ENCODE measurements at regions not wholly inside any gene's neighbourhood (a gene's known extent, or its start where the extent isn't known, plus 50 kb on each side); places are given as distances from the start of the nearest gene placed in this dataset.

- H3K4me3 ChIP-seq (ENCODE audit: low read length), result no peak overlapping the region
- H3K9me3 ChIP-seq (ENCODE audit: control insufficient read depth, low read depth, low read length), result no peaks in the 10 kb centered on the region
- no CpG with 5 or more reads among the region's 2 CpGs for WGBS (ENCODE audit: insufficient coverage, low lambda C conversion rate)
- no peaks in the 10 kb centered on the region for H3K36me3 ChIP-seq (ENCODE audit: control insufficient read depth, insufficient read depth, low read length)
- no peak overlapping the region for H3K27ac ChIP-seq (ENCODE audit: low read length)
- H3K4me1 ChIP-seq (ENCODE audit: control insufficient read depth, insufficient read depth, low read length), result no peaks in the 10 kb centered on the region
- H3K27me3 ChIP-seq (ENCODE audit: control insufficient read depth, insufficient read depth, low read length), result no peaks in the 10 kb centered on the region
- no peak for DNase-seq
Measured at GRCh38 chr4:92099861-92100260, 203.9 kb upstream of the GRID2 start.

GRCh38 chr4:92100975-92101374 is 202.8 kb upstream of the GRID2 start:
- Histone ChIP-seq H3K4me1 (ENCODE audit: control insufficient read depth, insufficient read depth, low read length) (no peaks in the 10 kb centered on the region), H3K4me3 (ENCODE audit: low read length) (no peak overlapping the region), H3K9me3 (ENCODE audit: control insufficient read depth, low read depth, low read length) (no peaks in the 10 kb centered on the region), H3K36me3 (ENCODE audit: control insufficient read depth, insufficient read depth, low read length) (no peaks in the 10 kb centered on the region), H3K27me3 (ENCODE audit: control insufficient read depth, insufficient read depth, low read length) (no peaks in the 10 kb centered on the region), H3K27ac (ENCODE audit: low read length) (no peak overlapping the region)
- DNase-seq, result no peak

GRCh38 chr4:92101737-92102172 is 202.0 kb upstream of the GRID2 start:
- Histone ChIP-seq H3K4me1 (ENCODE audit: control insufficient read depth, insufficient read depth, low read length) (no peaks in the 10 kb centered on the region), H3K27me3 (ENCODE audit: control insufficient read depth, insufficient read depth, low read length) (no peaks in the 10 kb centered on the region), H3K36me3 (ENCODE audit: control insufficient read depth, insufficient read depth, low read length) (no peaks in the 10 kb centered on the region), H3K27ac (ENCODE audit: low read length) (no peak overlapping the region), H3K9me3 (ENCODE audit: control insufficient read depth, low read depth, low read length) (no peaks in the 10 kb centered on the region), H3K4me3 (ENCODE audit: low read length) (no peak overlapping the region)
- no peak for DNase-seq

- no peaks in the 10 kb centered on the region for H3K4me1 ChIP-seq (ENCODE audit: control insufficient read depth, insufficient read depth, low read length)
Measured at GRCh38 chr4:92104506-92104905, 199.3 kb upstream of the GRID2 start.

GRCh38 chr4:92106816-92107215 is 196.9 kb upstream of the GRID2 start:
- Histone ChIP-seq H3K9me3 (ENCODE audit: control insufficient read depth, low read depth, low read length) (no peaks in the 10 kb centered on the region), H3K27ac (ENCODE audit: low read length) (no peak overlapping the region), H3K4me1 (ENCODE audit: control insufficient read depth, insufficient read depth, low read length) (no peaks in the 10 kb centered on the region), H3K27me3 (ENCODE audit: control insufficient read depth, insufficient read depth, low read length) (no peaks in the 10 kb centered on the region), H3K36me3 (ENCODE audit: control insufficient read depth, insufficient read depth, low read length) (no peaks in the 10 kb centered on the region), H3K4me3 (ENCODE audit: low read length) (no peak overlapping the region)
- WGBS (ENCODE audit: insufficient coverage, low lambda C conversion rate), result 88% methylated on average over 2 of the region's 2 CpGs
- no peak for DNase-seq

More at GRCh38 chr4:92104506-92104905, 199.3 kb upstream of the GRID2 start:
- Histone ChIP-seq H3K27me3 (ENCODE audit: control insufficient read depth, insufficient read depth, low read length) (no peaks in the 10 kb centered on the region), H3K9me3 (ENCODE audit: control insufficient read depth, low read depth, low read length) (no peaks in the 10 kb centered on the region), H3K27ac (ENCODE audit: low read length) (no peak overlapping the region), H3K36me3 (ENCODE audit: control insufficient read depth, insufficient read depth, low read length) (no peaks in the 10 kb centered on the region), H3K4me3 (ENCODE audit: low read length) (no peak overlapping the region)
- WGBS (ENCODE audit: insufficient coverage, low lambda C conversion rate), result no CpG with 5 or more reads among the region's 2 CpGs
- DNase-seq, result no peak

DNA sequence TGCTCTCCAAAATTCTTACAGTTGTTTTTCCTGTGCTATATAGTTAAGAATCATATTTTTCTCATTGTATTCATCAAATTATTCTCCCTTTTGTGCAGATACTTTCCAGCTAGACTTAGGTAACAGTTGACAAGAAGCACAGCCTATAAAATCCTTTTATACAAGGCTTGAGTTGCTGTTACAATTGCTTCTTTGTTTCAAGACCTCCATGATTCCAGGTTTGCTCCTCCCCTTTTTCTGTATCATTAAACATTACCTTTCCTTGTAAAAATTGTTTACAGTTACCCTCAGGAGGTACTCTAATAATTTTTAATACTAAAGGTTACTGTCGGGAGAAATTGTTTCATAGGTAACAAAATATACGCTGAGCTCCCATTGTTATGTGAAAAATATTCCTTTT is 192.3 kb upstream of the GRID2 start:
- no peak for DNase-seq
- WGBS (ENCODE audit: insufficient coverage, low lambda C conversion rate), result 93% methylated on average over 2 of the region's 2 CpGs

GRCh38 chr4:92112805-92113204 is 191.0 kb upstream of the GRID2 start:
- no peak for DNase-seq
- Histone ChIP-seq H3K4me1 (ENCODE audit: control insufficient read depth, insufficient read depth, low read length) (no peaks in the 10 kb centered on the region), H3K9me3 (ENCODE audit: control insufficient read depth, low read depth, low read length) (no peaks in the 10 kb centered on the region), H3K36me3 (ENCODE audit: control insufficient read depth, insufficient read depth, low read length) (no peaks in the 10 kb centered on the region), H3K27me3 (ENCODE audit: control insufficient read depth, insufficient read depth, low read length) (no peaks in the 10 kb centered on the region), H3K27ac (ENCODE audit: low read length) (no peak overlapping the region), H3K4me3 (ENCODE audit: low read length) (no peak overlapping the region)
- no CpG with 5 or more reads among the region's 2 CpGs for WGBS (ENCODE audit: insufficient coverage, low lambda C conversion rate)

More for the DNA sequence above, 192.3 kb upstream of the GRID2 start:
- H3K27ac ChIP-seq (ENCODE audit: low read length), result no peak overlapping the region
- H3K4me3 ChIP-seq (ENCODE audit: low read length), result no peak overlapping the region
- H3K36me3 ChIP-seq (ENCODE audit: control insufficient read depth, insufficient read depth, low read length), result no peaks in the 10 kb centered on the region
- no peaks in the 10 kb centered on the region for H3K9me3 ChIP-seq (ENCODE audit: control insufficient read depth, low read depth, low read length)
- no peaks in the 10 kb centered on the region for H3K4me1 ChIP-seq (ENCODE audit: control insufficient read depth, insufficient read depth, low read length)
- no peaks in the 10 kb centered on the region for H3K27me3 ChIP-seq (ENCODE audit: control insufficient read depth, insufficient read depth, low read length)

DNA sequence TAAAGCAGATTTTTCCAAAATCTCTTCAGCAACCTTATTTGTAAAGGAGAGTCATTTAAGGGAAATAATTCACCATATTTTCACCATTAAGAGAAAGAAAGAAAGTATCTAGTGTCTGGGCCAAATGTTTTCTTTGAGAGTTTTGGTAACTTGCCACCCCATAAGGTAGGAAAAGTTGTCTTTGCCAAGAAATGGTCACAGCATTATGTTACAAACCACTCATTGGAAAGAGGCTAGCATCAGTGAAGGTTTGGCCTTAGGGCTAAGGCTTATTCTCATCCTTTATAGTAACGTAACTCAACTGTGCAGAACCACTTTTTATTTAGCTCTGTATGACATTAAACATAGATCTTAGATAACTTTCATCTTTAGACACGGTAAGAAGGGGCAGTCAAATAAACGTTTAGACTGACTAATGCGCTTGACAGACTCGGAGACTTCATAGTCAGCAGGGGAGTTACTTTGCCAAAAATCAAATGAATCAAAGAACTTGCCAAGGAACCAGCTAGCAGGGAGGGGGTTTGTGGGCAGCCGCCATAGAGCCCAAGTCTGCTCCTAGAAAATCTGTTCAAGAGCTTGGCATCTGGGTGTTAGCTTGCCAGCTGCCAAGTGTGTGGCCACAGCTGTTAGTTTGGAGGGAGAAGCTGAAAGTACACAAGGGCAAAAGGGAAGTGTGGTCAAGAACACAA is 182.8 kb upstream of the GRID2 start:
- DNase-seq, result no peak
- Histone ChIP-seq H3K27me3 (ENCODE audit: control insufficient read depth, insufficient read depth, low read length) (no peaks in the 10 kb centered on the region), H3K36me3 (ENCODE audit: control insufficient read depth, insufficient read depth, low read length) (no peaks in the 10 kb centered on the region), H3K9me3 (ENCODE audit: control insufficient read depth, low read depth, low read length) (no peaks in the 10 kb centered on the region), H3K27ac (ENCODE audit: low read length) (no peak overlapping the region), H3K4me3 (ENCODE audit: low read length) (no peak overlapping the region), H3K4me1 (ENCODE audit: control insufficient read depth, insufficient read depth, low read length) (no peaks in the 10 kb centered on the region)
- 83% methylated on average over 1 of the region's 6 CpGs for WGBS (ENCODE audit: insufficient coverage, low lambda C conversion rate)

DNA sequence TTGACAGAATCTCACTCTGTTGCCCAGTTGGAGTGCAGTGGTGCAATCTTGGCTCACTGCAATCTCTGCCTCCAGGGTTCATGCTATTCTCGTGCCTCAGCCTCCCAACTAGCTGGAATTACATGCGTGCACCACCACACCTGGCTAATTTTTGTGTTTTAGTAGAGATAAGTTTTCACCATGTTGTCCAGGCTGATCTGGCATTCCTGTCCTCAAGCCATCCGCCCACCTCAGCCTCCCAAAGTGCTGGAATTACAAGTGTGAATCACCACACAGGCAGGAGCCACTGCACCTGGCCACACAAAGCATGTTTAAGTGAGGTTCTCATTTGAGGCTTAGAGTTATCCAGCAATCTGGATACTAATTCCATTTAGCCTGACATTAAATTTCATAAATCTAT is 180.9 kb upstream of the GRID2 start:
- no peaks in the 10 kb centered on the region for H3K36me3 ChIP-seq (ENCODE audit: control insufficient read depth, insufficient read depth, low read length)
- DNase-seq, result no peak
- no peaks in the 10 kb centered on the region for H3K9me3 ChIP-seq (ENCODE audit: control insufficient read depth, low read depth, low read length)
- H3K4me1 ChIP-seq (ENCODE audit: control insufficient read depth, insufficient read depth, low read length), result no peaks in the 10 kb centered on the region
- no CpG with 5 or more reads among the region's 3 CpGs for WGBS (ENCODE audit: insufficient coverage, low lambda C conversion rate)
- no peak overlapping the region for H3K4me3 ChIP-seq (ENCODE audit: low read length)
- no peaks in the 10 kb centered on the region for H3K27me3 ChIP-seq (ENCODE audit: control insufficient read depth, insufficient read depth, low read length)
- H3K27ac ChIP-seq (ENCODE audit: low read length), result no peak overlapping the region

DNA sequence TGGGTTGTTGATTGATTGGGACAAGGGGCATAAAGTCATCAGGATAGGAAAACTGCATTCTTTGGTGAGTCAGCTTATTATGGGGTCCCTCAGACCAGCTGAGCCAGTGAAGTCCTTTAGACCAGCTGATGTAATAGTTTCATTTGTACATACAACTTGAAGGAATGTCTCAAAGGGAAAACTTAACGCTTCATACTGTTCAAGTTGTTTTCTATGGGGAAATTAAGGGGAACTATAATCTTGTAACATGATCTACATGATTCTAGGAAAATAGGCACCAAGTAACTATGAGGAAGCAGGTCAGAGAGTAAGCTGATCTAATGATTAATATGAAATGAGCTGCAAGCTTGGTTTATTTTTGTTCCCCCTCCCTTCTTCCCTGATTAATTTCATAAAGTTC is 175.1 kb upstream of the GRID2 start:
- WGBS (ENCODE audit: insufficient coverage, low lambda C conversion rate), result 100% methylated on average over 1 of the region's 1 CpG
- DNase-seq, result no peak
- Histone ChIP-seq H3K27ac (ENCODE audit: low read length) (no peak overlapping the region), H3K9me3 (ENCODE audit: control insufficient read depth, low read depth, low read length) (peaks cover 9% of the 10 kb centered on the region), H3K27me3 (ENCODE audit: control insufficient read depth, insufficient read depth, low read length) (no peaks in the 10 kb centered on the region), H3K4me3 (ENCODE audit: low read length) (no peak overlapping the region), H3K36me3 (ENCODE audit: control insufficient read depth, insufficient read depth, low read length) (no peaks in the 10 kb centered on the region), H3K4me1 (ENCODE audit: control insufficient read depth, insufficient read depth, low read length) (no peaks in the 10 kb centered on the region)

DNA sequence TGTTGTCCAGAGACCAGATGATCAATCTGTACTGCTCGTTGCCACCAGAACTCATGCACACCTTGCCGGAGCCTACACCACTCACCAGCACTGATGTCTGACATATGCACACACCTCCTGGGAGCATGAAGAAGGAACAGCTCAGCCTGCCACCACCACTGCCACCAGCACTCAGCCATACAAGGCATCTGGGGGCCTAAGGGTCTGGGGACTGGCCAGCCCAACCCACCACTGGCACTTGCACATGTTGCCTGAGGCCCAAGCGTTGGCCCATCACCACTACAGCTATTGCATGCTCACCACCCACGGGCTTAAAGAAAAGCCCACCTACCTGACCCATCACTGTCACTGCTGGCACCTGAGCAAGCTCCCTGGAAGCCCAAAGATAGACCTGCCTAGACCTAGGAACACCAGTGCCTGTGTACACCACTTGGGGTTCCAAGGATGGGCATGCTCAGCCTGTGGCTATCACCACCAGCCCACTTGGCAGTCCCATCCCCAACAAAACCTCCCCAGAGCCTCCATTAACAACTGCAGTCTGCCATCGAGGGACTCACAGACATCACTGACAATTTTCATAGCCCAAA is 174.3 kb upstream of the GRID2 start:
- no peaks in the 10 kb centered on the region for H3K27me3 ChIP-seq (ENCODE audit: control insufficient read depth, insufficient read depth, low read length)
- H3K4me1 ChIP-seq (ENCODE audit: control insufficient read depth, insufficient read depth, low read length), result no peaks in the 10 kb centered on the region
- no peak overlapping the region for H3K4me3 ChIP-seq (ENCODE audit: low read length)
- no peak for DNase-seq
- peaks cover 9% of the 10 kb centered on the region for H3K9me3 ChIP-seq (ENCODE audit: control insufficient read depth, low read depth, low read length)
- H3K36me3 ChIP-seq (ENCODE audit: control insufficient read depth, insufficient read depth, low read length), result no peaks in the 10 kb centered on the region
- no CpG with 5 or more reads among the region's 5 CpGs for WGBS (ENCODE audit: insufficient coverage, low lambda C conversion rate)
- no peak overlapping the region for H3K27ac ChIP-seq (ENCODE audit: low read length)
